GM23338 (cell line): ENCODE measurements at regions not wholly inside any gene's neighbourhood (a gene's known extent, or its start where the extent isn't known, plus 50 kb on each side); places are given as distances from the start of the nearest gene placed in this dataset.

Experiments
- ATAC-seq: fragments of 200-7000 bp; cut with Tn5 transposase; 3 replicates; pipeline ENCODE4 v1.9.1; 2020
- DNase-seq: peaks from one replicate; pipeline ENCODE4 v3.0.0-alpha.2; 2015; ENCODE audit warnings: low spot score
- H2AFZ ChIP-seq: fragments of 200-600 bp; sonication (generic); 2 replicates; pipeline ENCODE4 v1.8.0; 2016; ENCODE audit warnings: antibody characterized with exemption, mild to moderate bottlenecking, moderate library complexity
- H3F3A ChIP-seq: fragments of 200-600 bp; sonication (generic); replicated peaks from 2 replicates; pipeline ENCODE4 v1.8.0; 2017; ENCODE audit warnings: antibody characterized with exemption, mixed run types, low read depth
- H3K27ac ChIP-seq: fragments of 200-600 bp; sonication (generic); 2 replicates; pipeline ENCODE4 v1.6.1; 2016; ENCODE audit warnings: low read depth
- H3K27me3 ChIP-seq: fragments of 200-600 bp; sonication (generic); 2 replicates; pipeline ENCODE4 v1.8.0; 2016; ENCODE audit warnings: mild to moderate bottlenecking, mixed run types, moderate library complexity; ENCODE audit not compliant: insufficient read depth
- H3K36me3 ChIP-seq: fragments of 200-600 bp; sonication (generic); 2 replicates; pipeline ENCODE4 v1.8.0; 2016; ENCODE audit warnings: mild to moderate bottlenecking; ENCODE audit not compliant: insufficient read depth
- H3K4me1 ChIP-seq: fragments of 200-600 bp; sonication (generic); 2 replicates; pipeline ENCODE4 v1.8.0; 2016; ENCODE audit warnings: mild to moderate bottlenecking, moderate library complexity; ENCODE audit not compliant: insufficient read depth
- H3K4me2 ChIP-seq: fragments of 200-600 bp; sonication (generic); 2 replicates; pipeline ENCODE4 v1.7.1; 2017; ENCODE audit warnings: mixed run types
- H3K4me3 ChIP-seq: fragments of 200-600 bp; sonication (generic); 2 replicates; pipeline ENCODE4 v1.6.1; 2016; ENCODE audit warnings: mixed run types
- H3K79me2 ChIP-seq: fragments of 200-600 bp; sonication (generic); replicated peaks from 2 replicates; pipeline ENCODE4 v1.8.0; 2017; ENCODE audit warnings: mild to moderate bottlenecking; ENCODE audit not compliant: insufficient read depth
- H3K9me2 ChIP-seq: fragments of 200-600 bp; sonication (generic); 2 replicates; pipeline ENCODE4 v1.8.0; 2017; ENCODE audit not compliant: insufficient read depth
- H4K20me1 ChIP-seq: fragments of 200-600 bp; sonication (generic); replicated peaks from 2 replicates; pipeline ENCODE4 v1.8.0; 2017; ENCODE audit warnings: mild to moderate bottlenecking; ENCODE audit not compliant: insufficient read depth
- H3K27ac Mint-ChIP-seq: 2 replicates; pipeline ENCODE4 v1.8.0; 2020; ENCODE audit warnings: inconsistent platforms, mild to moderate bottlenecking, moderate library complexity, mixed read lengths
- H3K27me3 Mint-ChIP-seq: 3 replicates; pipeline ENCODE4 v1.8.0; 2022; ENCODE audit warnings: low read depth, mild to moderate bottlenecking, moderate library complexity, mixed read lengths, inconsistent platforms; ENCODE audit not compliant: insufficient read depth, poor library complexity
- H3K36me3 Mint-ChIP-seq: 3 replicates; pipeline ENCODE4 v1.8.0; 2021; ENCODE audit warnings: low read depth, mild to moderate bottlenecking, inconsistent platforms, moderate library complexity, mixed read lengths
- H3K4me1 Mint-ChIP-seq: 3 replicates; pipeline ENCODE4 v1.8.0; 2020; ENCODE audit warnings: mild to moderate bottlenecking, inconsistent platforms, mixed read lengths
- H3K4me3 Mint-ChIP-seq: 3 replicates; pipeline ENCODE4 v1.8.0; 2021; ENCODE audit warnings: moderate library complexity, mild to moderate bottlenecking, inconsistent platforms, mixed read lengths
- H3K9me3 Mint-ChIP-seq: 3 replicates; pipeline ENCODE4 v1.8.0; 2020; ENCODE audit warnings: moderate library complexity, mild to moderate bottlenecking, inconsistent platforms, mixed read lengths
- CREB1 ChIP-seq: fragments of 250-450 bp; sonication (Bioruptor Pico); IDR thresholded peaks from 2 replicates; pipeline ENCODE4 v1.5.0; 2020; ENCODE audit warnings: low read depth, mild to moderate bottlenecking, moderate library complexity
- ETS1 ChIP-seq: IDR thresholded peaks from 2 replicates; pipeline ENCODE4 v1.6.1; 2016; ENCODE audit warnings: antibody characterized with exemption
- EZH2 ChIP-seq: fragments of 200-600 bp; sonication (generic); IDR thresholded peaks from one replicate; pipeline ENCODE4 v1.8.0; 2017; ENCODE audit warnings: antibody characterized with exemption, mild to moderate bottlenecking, low read depth; ENCODE audit not compliant: unreplicated experiment
- EZH2phosphoT487 ChIP-seq: fragments of 200-600 bp; sonication (generic); IDR thresholded peaks from one replicate; pipeline ENCODE4 v1.8.1; 2018; ENCODE audit warnings: antibody characterized with exemption; ENCODE audit not compliant: unreplicated experiment
- JUNB ChIP-seq: IDR thresholded peaks from one replicate; pipeline ENCODE4 v1.6.1; 2016; ENCODE audit warnings: antibody characterized with exemption; ENCODE audit not compliant: unreplicated experiment
- NANOG ChIP-seq: IDR thresholded peaks from 2 replicates; pipeline ENCODE4 v1.6.1; 2016; ENCODE audit warnings: antibody characterized with exemption, borderline replicate concordance
- POLR2AphosphoS5 ChIP-seq: IDR thresholded peaks from 2 replicates; pipeline ENCODE4 v1.6.1; 2016; ENCODE audit warnings: antibody characterized with exemption, low read depth
- STAT1 ChIP-seq: IDR thresholded peaks from one replicate; pipeline ENCODE4 v1.6.1; 2016; ENCODE audit warnings: antibody characterized with exemption; ENCODE audit not compliant: unreplicated experiment
- ZNF114 ChIP-seq: fragments of 250-450 bp; sonication (Bioruptor Pico); IDR thresholded peaks from 2 replicates; pipeline ENCODE4 v1.5.0; 2020; ENCODE audit warnings: mild to moderate bottlenecking, moderate library complexity
- ZNF331 ChIP-seq: fragments of 250-450 bp; sonication (Bioruptor Pico); IDR thresholded peaks from 2 replicates; pipeline ENCODE4 v1.5.0; 2020; ENCODE audit warnings: low read depth, mild to moderate bottlenecking, moderate library complexity
- ZNF462 ChIP-seq: fragments of 250-450 bp; sonication (Bioruptor Pico); IDR thresholded peaks from 2 replicates; pipeline ENCODE4 v1.5.0; 2020; ENCODE audit warnings: mild to moderate bottlenecking, moderate library complexity
- TF ChIP-seq, protein P1 (sequence below): IDR thresholded peaks from one replicate; pipeline ENCODE4 v1.6.1; 2018; ENCODE audit warnings: antibody characterized with exemption; ENCODE audit not compliant: unreplicated experiment
- TF ChIP-seq, protein P2 (sequence below), 2 experiments: fragments of 200-600 bp in 1 of 2; sonication (generic) in 1 of 2; conservative IDR thresholded peaks; 2 replicates each; pipeline versions ENCODE4 v1.5.1 to v1.6.1; 2016 to 2017; ENCODE audit warnings: antibody characterized with exemption in 2 of 2, low read depth in 2 of 2, mild to moderate bottlenecking in 2 of 2, moderate library complexity in 1 of 2

DNA sequence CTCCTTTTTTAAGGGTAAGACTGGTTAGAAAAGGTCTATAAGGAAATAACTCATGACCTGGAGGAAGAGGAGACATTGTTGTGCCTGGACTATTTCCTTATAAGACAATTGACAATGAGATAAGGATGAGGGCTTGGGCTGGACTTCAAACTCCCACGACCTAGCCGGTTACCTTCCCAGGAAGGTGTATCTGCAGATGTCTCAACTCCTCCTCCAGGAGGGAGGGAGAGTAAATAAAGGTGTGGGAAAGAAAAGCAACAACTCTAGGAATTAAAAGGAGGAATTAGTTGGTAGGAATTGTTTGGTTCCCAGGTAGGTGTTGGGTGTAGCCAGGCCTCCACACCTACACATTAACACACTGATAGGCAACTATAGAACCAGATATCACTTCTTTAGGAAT is 97.8 kb upstream of the TBL1XR1 start (continued):
- TF ChIP-seq EZH2phosphoT487: no peak
- TF ChIP-seq NANOG: no peak
- TF ChIP-seq ZNF114: no peak
- no peak for TF ChIP-seq POLR2AphosphoS5

- Histone ChIP-seq H3K27ac (no peak overlapping the region), H3K4me3 (no peak overlapping the region), H3K9me2 (no peaks in the 10 kb centered on the region), H3K36me3 (no peaks in the 10 kb centered on the region), H3F3A (no peaks in the 10 kb centered on the region), H2AFZ (no peak overlapping the region), H3K27me3 (no peaks in the 10 kb centered on the region), H3K79me2 (no peaks in the 10 kb centered on the region), H4K20me1 (no peaks in the 10 kb centered on the region), H3K4me2 (no peak overlapping the region), H3K4me1 (no peaks in the 10 kb centered on the region)
- H3K27ac Mint-ChIP-seq: no peak overlapping the region
- H3K9me3 Mint-ChIP-seq: no peaks in the 10 kb centered on the region; the same call in 2 of the 3 replicates
- peaks cover 4% of the 10 kb centered on the region for H3K27me3 Mint-ChIP-seq
- ATAC-seq (no peak), DNase-seq (no peak)
- H3K36me3 Mint-ChIP-seq: no peaks in the 10 kb centered on the region
- H3K4me3 Mint-ChIP-seq: no peak overlapping the region
- peaks cover 1% of the 10 kb centered on the region; the same call in 2 of the 3 replicates for H3K4me1 Mint-ChIP-seq
- TF ChIP-seq EZH2 (no peak), STAT1 (no peak), CREB1 (no peak), EZH2phosphoT487 (no peak), ZNF331 (no peak), ETS1 (no peak), ZNF114 (no peak), JUNB (no peak), NANOG (no peak), ZNF462 (CRISPR knock-in tag) (no peak), POLR2AphosphoS5 (no peak)
- TF ChIP-seq, protein P1, sequence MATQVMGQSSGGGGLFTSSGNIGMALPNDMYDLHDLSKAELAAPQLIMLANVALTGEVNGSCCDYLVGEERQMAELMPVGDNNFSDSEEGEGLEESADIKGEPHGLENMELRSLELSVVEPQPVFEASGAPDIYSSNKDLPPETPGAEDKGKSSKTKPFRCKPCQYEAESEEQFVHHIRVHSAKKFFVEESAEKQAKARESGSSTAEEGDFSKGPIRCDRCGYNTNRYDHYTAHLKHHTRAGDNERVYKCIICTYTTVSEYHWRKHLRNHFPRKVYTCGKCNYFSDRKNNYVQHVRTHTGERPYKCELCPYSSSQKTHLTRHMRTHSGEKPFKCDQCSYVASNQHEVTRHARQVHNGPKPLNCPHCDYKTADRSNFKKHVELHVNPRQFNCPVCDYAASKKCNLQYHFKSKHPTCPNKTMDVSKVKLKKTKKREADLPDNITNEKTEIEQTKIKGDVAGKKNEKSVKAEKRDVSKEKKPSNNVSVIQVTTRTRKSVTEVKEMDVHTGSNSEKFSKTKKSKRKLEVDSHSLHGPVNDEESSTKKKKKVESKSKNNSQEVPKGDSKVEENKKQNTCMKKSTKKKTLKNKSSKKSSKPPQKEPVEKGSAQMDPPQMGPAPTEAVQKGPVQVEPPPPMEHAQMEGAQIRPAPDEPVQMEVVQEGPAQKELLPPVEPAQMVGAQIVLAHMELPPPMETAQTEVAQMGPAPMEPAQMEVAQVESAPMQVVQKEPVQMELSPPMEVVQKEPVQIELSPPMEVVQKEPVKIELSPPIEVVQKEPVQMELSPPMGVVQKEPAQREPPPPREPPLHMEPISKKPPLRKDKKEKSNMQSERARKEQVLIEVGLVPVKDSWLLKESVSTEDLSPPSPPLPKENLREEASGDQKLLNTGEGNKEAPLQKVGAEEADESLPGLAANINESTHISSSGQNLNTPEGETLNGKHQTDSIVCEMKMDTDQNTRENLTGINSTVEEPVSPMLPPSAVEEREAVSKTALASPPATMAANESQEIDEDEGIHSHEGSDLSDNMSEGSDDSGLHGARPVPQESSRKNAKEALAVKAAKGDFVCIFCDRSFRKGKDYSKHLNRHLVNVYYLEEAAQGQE: no peak
- TF ChIP-seq, protein P2, sequence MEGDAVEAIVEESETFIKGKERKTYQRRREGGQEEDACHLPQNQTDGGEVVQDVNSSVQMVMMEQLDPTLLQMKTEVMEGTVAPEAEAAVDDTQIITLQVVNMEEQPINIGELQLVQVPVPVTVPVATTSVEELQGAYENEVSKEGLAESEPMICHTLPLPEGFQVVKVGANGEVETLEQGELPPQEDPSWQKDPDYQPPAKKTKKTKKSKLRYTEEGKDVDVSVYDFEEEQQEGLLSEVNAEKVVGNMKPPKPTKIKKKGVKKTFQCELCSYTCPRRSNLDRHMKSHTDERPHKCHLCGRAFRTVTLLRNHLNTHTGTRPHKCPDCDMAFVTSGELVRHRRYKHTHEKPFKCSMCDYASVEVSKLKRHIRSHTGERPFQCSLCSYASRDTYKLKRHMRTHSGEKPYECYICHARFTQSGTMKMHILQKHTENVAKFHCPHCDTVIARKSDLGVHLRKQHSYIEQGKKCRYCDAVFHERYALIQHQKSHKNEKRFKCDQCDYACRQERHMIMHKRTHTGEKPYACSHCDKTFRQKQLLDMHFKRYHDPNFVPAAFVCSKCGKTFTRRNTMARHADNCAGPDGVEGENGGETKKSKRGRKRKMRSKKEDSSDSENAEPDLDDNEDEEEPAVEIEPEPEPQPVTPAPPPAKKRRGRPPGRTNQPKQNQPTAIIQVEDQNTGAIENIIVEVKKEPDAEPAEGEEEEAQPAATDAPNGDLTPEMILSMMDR (conservative IDR thresholded peaks at IDR 0.05; ENCODE audit: low read depth in 2 of 2): no peak
Observed at GRCh38 chr3:177299250-177299649, 102.0 kb upstream of the TBL1XR1 start.
